Stimulated activated CD8-positive, alpha-beta memory T cell treated with anti-CD3 and anti-CD28 coated beads, Interleukin-2, amount 100 ng/mL, for 48 hours (primary cell): ENCODE measurements at regions not wholly inside any gene's neighbourhood (a gene's known extent, or its start where the extent isn't known, plus 50 kb on each side); places are given as distances from the start of the nearest gene placed in this dataset.

Experiments used
- DNase-seq, 2 donors: peaks; one replicate each; pipeline ENCODE4 v3.0.0-alpha.2; 2020; ENCODE audit warnings: low read depth in 2 of 2

DNA sequence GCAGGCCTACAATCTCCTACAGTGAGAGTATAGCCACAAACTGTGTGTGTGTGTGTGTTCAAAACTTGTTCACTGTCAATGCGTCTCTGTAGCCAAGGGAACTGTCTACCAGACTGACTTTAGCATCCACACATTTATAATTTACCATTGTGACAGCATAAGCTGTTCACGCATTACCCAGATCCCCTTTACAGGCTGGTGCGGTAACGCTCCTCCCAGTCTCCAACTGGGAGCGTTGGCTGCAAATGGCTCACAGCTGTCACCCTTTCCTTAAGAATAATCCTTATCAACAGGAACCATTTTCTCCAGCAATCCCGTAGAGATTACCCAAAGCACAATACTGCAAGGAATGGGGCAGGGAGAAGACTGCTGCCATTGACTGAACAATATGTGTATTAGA, 199.5 kb downstream of the GPAM start:
- no peak for DNase-seq

DNA sequence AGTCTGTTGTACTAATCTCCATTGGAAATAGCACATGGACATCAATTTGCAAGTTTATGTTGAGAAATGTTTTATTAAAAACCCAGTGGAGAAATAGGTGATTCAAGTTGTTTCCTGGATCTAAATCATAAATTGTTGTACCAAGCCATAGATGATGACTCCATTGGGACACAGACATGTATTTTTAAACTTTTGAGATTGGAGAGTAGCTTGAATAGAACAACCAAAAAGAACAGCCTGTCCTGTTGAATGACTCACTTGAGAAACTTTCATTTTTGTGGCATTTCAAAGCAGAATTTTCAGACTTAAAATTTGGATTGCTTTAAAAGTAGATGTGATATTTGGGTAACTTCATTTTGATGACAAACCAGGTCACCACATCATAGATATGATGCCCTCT, 197.5 kb downstream of the GPAM start:
- no peak for DNase-seq

DNA sequence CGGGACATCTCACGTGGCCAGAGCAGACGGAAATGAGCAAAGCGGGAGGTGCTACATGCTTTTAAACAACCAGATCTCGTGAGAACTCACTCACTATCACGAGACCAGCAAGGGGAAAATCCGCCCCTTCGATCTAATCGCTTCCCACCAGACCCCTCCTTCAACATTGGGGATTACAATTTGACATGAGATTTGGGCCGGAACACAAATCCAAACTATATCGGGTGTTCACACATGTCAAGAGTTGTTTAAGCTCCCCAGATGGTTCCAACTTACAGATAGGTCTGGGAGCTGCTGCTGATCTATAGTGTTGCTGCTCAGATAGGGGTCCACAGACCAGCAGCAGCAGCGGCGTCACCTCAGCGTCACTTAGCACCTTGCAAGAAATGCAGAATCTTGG, 194.9 kb downstream of the GPAM start:
- DNase-seq = no peak

DNA sequence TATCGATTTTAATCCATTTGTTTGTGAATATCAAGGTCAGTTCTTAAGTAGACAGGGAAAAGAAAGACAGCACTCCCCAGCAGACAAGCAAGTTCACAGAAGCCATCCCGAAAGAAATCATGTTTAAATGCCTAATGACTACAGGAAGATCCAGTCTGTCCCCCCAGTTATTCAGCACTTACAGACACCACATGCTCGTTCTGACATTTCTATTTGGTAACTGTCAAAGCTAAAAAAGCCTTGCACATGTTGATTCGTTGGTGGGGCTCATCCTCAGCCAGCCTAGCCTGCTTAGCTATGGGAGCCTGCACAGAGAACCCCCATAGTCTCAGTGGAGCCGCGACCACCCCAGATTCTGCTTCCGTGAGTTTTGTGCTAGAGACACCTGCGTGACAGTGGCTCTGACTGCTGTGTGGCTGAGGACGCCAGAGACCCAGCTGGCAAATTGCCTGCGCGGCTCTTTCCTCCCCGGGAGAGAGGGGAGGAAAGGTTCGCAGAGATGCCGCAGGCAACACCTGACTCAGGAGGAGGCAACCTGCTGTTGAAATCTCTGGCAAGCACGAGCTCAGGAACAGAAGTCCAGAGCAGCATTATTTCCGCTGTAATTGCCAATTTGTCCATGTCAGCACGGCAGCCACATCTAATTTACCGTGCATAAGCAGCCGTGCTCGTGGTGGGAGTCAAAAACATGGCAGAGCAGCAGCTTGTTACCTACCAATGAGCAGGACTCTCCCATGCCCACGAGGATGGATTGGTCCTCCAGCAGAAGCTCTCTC, 194.2 kb downstream of the GPAM start:
- DNase-seq = no peak

DNA sequence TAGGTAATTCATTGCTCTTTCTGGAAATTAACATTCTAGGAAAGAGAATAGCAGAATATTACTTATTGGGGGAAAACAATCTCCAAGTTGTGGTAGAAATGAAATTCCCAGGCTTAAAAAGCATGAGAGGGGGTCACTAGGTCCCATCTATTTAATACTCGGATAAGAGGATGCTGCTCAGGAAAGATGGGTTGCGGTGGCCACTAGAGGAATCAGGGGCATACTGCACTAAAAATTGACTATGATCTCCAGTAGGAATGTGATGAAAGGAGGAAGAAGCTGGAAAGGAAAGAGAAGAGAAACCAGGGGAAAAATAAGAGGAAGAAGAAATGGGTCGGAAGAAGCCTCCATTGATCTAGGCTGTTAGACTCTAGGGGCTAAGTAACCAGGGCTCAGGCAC, 192.8 kb downstream of the GPAM start:
- DNase-seq = no peak

DNA sequence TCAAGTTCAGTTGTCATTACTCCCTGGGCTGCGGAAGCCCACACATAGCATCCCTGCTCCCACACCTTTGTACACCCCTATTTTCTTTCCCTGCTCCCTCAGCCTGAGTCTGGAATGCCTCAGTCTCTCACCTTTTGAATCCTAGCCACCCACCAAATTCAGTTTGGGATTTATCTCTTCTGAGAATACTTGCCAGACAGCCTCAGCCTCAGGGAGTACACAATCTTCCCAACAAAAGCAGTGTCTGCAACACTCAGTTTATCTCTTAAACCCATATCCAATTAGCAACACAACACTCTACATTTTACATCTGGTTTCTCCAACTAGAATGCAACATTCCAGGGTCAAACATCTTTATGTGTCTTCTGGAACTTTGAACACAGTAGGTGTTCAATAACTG, 190.2 kb downstream of the GPAM start:
- DNase-seq = no peak

DNA sequence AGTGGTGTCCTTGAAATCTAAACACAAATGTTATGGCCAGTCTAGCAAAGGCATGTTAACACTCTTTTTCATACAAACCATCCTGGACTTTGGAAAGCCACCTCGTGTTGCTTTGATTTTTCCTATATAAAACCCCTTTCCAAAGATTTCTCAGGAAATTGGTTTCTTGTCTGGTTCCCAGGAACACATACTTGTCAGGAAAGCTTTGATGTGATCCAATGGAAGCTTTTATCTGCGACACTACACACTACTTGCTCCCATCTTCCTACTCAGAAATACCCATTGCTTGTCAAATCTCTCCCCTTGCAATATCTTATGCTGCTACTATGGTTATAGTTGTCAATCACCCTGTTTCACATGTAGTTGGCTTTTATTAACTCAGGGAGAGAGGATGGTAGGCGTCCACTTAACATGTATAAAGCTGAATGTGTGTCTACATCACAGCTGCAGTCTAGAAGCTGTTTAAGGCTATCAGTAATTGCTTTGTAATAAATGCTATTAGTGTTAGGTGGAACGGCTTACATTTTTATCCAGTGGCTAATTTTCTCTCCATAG, 189.6 kb downstream of the GPAM start:
- no peak for DNase-seq

DNA sequence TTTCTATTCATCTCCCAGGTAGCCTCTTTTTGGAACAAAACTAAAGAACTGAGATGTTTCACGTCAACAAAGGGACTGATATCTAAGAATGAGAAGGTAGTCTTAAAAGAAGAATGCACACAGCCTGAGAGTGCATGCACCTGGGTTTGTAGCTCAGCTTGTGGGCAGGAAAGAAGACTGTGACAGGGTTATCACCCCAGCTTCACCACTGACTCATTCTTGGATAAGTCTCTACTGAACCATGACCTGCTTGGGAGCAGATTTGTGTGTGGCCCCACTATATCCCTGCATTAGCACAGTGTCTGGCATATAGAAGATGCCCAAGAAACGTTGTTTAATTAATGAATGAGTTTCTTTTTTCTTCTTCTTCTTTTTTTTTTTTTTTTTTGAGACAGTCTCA, 187.5 kb downstream of the GPAM start:
- no peak for DNase-seq

DNA sequence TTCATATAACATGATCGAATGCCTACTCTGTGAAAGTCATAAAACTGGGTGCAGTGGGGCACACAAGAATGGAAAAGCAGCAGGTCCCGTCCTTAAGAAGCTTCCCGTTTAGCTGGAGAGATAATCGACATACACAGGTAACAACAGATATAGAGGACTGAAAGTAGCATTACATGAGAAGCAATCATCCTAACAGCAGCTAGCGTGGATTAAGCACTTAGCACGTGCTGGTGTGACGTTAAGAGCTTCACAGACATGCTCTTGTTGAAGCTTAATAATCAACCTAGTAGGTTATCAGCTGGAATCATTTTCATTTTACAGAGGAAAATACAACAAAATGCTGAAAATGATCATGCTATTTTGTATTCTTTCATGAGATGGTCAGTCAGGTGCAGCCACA, 184.8 kb downstream of the GPAM start:
- no peak for DNase-seq

DNA sequence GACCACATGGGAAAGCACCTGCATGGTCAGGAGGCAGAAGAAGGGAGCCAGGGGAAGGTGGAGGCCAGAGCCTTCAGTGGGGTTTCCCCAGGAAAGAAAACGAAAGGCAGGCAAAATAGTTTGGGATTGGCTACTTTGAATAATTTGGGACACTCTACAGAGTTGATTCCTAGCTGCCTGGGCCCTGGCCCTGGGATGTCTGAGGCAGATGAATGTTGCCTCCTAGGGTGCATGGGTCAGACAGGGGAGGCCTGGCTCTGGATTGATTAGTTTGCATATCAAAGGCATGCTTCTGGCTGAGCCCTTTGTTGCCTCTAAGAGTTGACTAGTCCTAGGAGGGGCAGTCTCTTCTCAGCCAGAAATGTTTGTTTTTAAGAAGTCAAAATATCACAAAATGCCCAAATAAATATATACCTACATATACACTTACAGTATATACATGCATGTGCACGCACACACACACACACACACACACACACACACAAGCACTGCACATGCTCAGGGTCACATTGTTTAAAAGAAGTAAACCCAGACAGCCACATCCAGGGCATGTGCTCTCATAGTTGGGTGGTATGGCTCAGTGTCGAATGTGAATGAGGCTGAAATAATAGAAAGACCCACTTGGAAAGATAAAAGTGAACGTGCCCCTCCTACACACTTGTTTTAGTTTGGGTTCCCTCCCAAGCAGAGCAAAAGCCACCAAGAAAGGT, 184.2 kb downstream of the GPAM start:
- DNase-seq = no peak

DNA sequence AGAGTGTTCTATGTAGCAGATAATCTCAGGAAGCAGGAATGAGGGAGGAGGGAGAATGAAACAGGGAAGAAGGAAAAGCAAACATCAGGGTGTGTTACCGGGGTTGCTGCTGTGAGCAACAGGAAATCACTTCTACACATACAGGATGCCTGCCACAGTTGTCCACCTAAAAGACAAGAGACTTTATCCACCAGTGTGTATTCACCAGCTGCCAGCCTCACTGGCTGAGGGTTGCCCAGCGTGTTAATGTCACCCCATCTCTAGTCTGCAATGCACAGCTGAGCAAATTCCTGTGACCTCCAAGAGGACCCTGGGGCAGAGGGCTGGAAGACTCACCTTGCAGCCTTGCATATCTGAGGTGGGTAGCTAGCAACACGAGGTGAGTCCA, 183.7 kb downstream of the GPAM start:
- DNase-seq = no peak

DNA sequence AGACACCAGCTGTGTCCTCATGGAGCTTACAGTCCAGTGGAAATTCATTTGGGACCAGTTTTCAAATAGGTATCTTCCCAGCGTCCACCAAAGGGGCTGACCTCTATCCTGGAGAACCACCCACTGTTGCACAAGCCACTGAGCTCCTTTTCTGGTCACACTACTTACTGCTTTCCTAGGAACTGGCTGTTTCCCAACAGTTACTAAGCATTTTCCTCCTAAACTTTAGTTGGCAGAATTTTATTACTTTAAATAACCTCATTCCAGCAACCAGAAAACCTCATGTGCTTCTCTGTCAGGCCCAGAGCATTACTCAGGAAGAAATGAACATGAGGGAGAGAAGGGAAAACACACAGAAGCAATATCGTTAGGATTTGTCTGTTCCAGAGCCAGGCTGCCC, 183.1 kb downstream of the GPAM start:
- no peak for DNase-seq

DNA sequence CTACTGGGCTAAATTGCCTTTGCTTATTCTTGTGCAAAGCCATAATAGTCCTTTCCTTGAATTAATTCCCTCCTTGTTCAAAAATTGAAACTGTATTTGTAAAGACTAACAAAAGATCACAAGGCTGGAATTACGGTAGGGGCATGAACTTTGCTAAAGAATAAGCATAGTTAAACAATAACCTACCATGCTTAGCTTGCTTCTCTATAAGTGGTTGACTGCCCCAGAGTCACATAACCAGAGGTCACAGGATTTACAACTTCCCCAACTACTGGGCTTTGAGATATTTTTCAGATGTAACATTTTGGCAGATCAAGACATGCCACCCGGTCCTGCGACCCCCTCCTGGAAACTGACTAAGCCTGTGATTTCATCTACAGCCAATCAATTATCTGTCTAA, 181.4 kb downstream of the GPAM start:
- no peak for DNase-seq

DNA sequence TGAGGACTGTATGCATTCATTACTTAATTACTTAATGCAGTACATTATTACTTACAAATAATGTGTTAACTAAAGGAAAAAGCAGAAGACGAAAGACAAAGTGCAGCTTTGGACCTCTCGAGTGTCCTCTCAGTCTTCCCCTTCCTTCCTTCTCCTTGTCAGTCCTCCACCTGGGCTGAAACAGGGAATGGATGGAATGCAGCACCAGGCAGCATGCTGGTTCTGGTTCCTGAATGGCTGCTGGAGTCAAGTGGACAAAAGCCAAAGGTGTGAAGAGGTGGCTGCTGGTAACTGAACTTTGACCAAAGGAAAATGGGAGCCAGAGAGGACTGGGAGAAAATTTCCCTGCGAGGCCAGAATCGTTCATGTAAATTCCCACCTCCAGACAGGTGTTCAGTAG, 179.5 kb downstream of the GPAM start:
- DNase-seq = no peak

DNA sequence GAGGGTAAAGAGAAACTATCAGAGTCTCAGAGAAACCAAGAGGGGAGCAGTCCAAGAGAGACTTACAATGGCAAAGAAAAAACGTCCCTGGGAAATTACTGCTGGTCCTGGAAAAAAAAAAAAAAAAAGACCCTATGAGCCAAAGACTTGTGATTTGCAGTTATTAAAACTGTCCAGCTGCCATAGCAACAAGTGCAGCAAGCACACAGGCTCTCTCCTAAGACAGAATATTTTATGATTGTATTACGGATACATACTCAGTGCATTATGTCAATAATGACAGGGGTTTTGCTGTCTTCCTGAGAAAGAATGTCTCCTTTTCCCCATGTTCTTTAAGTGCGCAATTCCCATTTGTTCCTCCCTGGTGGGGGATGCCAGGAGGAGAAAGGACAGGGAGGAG, 178.5 kb downstream of the GPAM start:
- no peak for DNase-seq

DNA sequence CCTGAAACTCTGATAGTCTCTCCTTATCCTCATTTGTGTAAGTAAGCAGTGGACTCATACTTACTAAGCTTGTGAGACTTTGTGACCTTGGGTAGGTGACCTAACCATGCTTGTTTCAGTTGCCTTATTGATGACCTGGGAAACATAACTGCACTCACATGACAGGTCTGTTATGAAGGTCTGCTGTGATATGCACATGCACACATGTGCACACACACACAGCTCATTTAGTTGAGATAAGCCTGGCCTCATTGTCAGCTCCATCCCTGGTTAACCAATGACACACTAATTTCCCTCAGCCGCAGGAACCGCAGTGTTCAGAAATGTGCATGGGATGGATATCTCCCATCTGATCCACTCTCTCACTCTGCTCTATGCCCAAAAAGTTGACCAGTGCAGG, 177.2 kb downstream of the GPAM start:
- DNase-seq = no peak

DNA sequence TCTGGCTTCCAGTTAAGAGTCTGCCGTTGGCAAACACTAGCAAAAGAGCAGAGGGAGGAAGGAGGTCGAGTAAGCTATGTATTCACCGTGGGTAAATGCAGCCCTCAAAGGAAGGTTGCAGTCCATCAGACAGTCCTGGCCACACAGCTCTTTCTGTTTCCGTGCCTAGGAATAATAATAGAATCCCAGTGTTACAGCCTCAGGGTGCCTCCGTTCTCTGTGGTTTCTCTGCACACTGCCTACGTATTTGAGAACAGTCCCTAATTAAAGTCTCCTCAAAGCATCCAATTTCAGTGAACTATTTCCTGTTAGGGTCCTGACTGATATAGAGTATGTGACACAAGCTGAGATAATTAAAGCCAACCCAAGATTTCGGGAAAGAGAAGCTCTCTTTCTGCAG, 176.7 kb downstream of the GPAM start:
- no peak for DNase-seq

DNA sequence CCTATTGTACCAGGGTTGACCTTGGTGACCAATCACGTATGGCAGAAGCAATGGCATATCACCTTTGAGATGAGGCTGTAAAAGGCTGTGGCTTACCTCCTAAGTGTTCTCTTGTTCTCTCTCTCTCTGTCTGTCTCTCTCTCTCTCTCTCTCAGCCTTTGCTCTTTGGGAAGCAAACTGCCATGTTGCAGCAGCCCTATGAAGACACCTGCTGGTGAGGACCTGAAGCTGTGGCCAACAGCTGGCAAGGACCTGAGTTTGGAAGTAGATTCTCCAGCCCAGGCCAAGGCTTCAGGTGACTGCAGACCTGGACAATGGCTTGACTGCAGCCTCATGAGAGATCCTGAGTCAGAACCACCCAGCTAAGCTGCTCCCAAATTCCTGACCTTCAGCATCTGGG, 161.4 kb downstream of the GPAM start:
- DNase-seq = no peak

DNA sequence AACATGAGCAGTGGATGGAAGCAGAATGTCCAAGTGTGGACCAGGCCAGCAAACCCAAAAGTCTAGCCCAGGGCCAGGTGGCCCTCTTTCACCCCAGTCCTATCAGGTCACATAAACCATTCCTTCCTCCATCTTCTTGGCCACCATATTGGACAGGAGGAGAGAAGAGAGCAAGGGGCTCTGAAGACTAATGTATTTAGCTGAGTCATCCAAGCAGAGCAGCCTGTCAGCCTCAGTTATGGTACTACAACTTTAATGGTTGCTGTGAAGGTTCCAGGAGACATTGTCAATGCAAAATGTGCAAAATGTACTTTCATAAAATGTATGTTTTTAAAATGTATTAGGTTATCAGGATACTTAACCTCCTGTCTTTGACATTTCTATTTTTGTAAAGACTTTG, 159.5 kb downstream of the GPAM start:
- DNase-seq = no peak

DNA sequence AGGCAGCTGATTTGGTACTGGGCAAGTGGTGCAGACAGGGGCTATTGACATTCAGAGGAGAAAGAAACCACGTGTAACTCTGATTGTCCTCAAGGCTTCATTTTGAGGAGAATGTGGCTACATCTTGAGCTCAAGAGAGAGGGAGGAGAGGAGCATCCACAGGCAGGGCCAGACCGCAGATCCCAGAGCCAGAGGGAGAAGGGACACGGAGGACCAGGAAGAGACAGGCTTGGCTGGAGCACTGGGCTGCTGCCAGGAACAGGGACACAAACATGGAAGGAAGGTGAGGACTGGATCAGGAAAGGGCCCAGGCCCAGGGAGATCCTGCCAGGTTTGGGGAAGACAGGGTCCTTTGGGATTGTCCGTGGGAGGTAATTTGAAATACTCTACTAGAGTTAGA, 158.3 kb downstream of the GPAM start:
- DNase-seq = no peak

DNA sequence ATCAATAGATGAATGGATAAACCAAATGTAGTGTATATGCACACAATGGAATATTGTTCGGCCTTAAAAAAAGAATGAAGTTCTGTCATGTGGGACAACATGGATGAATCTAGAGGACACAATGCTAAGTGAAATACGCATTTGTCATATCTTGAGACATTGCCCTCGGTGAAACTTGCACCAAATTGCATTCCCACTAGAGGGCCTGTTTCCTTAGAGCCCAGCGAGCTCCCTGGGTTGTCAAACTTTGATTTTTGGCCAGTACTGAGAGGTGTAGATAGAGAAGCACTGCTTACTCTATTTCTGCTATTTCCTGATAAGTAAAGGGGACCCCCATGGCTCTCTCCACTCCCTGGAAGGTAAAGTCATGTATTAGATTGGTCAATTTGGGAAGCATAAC, 157.1 kb downstream of the GPAM start:
- no peak for DNase-seq

DNA sequence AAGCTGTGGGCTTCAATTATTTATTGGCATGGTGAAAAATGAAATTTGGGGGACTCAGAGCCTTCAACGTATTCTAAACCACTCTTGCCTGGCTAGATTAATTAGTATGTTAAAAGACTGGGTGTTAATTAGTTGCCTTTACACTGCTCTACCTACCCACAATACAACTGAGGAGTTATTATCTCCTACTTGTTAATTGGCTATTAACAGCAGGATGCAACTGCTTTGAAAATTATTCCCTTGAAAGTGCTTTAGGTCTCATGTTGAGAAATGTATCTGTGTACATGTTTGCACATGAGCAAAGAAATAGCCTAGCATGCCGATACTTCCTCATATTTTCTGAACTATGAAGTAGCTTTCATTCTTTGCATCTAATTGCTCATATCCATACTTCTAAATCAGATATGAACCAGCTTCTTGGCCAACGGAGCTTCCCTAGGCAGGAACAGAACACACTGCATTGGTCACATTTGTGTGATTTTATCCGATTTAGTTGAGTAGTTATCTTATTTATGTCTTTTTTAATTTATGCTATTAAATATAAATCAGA, 155.8 kb downstream of the GPAM start:
- DNase-seq = no peak

DNA sequence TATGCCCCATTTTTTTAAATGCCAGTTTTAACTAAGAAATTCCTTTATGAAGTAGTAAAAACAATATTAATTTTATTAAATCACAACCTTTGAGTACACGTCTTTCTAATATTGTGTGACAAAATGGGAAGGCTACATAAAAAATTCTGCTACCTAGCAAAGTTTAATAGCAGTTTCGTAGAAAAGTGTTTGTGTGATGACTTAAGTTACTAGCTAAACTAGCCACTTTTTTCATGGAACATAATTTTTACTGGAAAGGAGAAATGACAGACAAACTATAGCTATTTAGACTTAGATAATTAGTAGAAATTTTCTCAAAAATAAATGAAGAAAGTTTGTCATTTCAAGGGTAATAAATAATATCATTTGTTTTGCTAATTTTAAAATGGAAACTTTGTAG, 153.1 kb downstream of the GPAM start:
- DNase-seq = no peak
